Uterus (tissue), 2 donors: ENCODE measurements at regions not wholly inside any gene's neighbourhood (a gene's known extent, or its start where the extent isn't known, plus 50 kb on each side); places are given as distances from the start of the nearest gene placed in this dataset.

Experiments used
- CTCF ChIP-seq, 4 experiments: fragments of 200-600 bp in 2 of 4; fragments of 450-650 bp in 2 of 4; sonication (generic) in 2 of 4; IDR thresholded peaks; one replicate each; pipeline ENCODE4 v1.5.1; 2016 to 2019; ENCODE audit warnings: antibody characterized with exemption in 4 of 4, mild to moderate bottlenecking in 2 of 4, moderate library complexity in 1 of 4
- POLR2A ChIP-seq, 2 donors: fragments of 450-650 bp; IDR thresholded peaks; one replicate each; pipeline ENCODE4 v1.6.1; 2016; ENCODE audit warnings: antibody characterized with exemption in 2 of 2, mild to moderate bottlenecking in 1 of 2, moderate library complexity in 1 of 2

GRCh38 chr20:51280047-51280446 lies 257.1 kb upstream of the KCNG1 start:
- TF ChIP-seq CTCF (IDR thresholded peaks at IDR 0.05) (no peak), POLR2A (IDR thresholded peaks at IDR 0.05) (no peak)
